M059J (cell line): ENCODE measurements at regions not wholly inside any gene's neighbourhood (a gene's known extent, or its start where the extent isn't known, plus 50 kb on each side); places are given as distances from the start of the nearest gene placed in this dataset.
"Not testable (repeated sequence)": the region's sequence is repeated elsewhere in the genome, so short reads cannot be mapped to it uniquely, and the experiment has no call there.

Source experiments
- DNase-seq: peaks from one replicate; pipeline ENCODE4 v3.0.0-alpha.2; 2012; ENCODE audit warnings: low read depth

DNA sequence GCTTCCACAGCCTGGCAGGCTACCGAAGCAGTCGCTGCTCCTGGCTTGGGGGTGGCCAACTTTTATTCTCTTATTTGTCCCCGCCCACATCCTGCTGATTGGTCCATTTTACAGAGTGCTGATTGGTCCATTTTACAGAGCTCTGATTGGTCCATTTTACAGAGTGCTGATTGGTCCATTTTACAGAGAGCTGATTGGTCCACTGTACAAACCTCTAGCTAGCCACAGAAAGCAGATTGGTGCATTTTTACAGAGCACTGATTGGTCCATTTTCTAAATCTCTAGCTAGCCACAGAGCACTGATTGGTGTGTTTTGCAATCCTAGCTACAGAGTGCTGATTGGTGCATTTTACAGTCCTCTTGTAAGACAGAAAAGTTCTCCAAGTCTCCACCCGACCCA is 187.9 kb upstream of the TOM1L1 start:
- not testable (repeated sequence) for DNase-seq

DNA sequence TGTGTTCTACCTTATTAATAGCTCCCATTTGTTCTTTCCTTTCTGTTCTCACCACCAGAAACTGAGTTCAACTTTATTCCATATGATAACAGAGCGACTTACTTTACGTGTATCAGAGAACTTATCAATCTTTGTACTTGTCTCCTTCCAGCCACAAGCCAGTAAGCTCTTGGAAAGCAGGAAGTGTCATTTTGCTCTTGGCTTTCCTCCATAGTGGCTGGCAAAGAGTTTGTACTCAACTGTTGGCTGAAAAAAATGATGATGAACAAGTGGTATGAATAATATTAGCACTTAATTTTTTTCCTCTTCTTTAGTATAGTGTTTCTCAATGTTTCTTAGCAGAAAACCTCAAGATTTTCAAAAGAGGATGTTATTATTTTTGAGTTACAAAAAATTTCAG is 182.4 kb upstream of the TOM1L1 start:
- no peak for DNase-seq

DNA sequence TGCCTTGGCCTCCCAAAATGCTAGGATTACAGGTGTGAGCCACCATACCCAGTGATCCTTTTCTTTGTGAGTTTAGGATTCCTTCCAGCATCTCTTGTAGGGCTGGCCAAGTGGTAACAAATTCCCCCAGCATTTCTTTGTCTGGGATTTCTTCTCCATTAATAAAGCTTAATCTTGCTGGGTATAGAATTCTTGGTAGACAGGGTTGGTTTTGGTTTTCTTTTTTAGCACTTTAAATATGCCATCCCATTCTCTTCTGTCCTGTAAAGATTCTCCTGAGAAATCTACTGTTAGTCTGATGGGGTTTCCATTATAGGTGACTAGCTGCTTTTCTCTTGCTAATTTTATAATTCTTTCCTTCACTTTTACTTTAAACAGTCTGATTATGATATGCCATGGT is 173.0 kb upstream of the TOM1L1 start:
- DNase-seq: no peak

DNA sequence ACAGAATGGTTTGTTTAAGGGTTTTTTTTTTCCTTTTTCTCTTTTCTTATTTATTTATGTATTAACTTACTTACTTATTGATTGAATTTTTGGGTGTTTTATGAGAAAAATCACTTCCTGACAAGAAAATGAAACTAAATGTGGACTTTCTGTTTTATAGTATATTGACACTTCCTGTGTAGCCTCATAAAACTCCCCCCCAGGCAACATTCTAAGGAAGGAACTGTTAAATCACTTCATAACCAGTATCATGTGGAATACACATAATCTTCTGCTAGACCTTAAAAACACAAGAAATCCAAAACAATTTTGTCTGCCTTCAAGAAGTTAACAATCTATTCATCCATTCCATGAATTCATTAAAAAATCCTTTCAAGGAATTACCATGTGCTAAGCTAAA is 164.1 kb upstream of the TOM1L1 start:
- DNase-seq: peak; percentile 1

DNA sequence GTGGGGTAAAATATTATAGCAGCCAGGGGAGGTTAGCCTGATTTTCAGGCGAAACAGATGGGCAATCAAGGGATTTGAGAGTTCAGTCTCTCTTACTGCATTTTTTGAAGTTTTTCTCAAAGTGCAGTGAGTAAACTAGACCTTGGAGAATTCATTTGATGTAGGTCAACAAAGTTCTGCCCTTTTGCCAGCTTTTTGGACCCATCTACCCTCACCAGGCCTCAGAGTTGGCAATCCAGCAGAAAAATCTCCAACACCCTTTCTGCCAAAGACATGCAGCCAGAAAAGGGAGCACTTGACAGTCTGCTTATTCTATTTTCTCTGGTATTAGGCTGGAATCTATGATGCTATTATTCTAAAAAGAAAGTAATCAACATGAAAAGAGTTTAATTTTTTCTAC is 162.2 kb upstream of the TOM1L1 start:
- DNase-seq: no peak

DNA sequence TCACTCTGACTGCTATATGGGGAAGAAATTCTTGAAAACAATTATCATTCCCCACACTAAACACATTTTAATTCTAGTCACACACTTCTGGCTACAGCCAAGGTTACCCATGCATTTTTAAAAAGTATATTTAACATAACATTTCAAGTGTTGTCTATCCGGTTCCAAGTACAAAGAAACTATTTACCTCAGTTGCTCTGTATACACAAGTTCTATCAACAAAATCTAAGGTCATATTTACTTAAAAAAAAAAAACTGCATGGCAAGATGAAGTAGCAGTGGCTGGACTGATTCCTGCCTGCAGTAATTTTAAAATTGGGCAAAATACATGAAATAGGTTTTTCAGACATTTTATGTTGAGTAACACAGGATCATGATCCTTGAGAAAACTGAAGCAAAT is 155.9 kb upstream of the TOM1L1 start:
- DNase-seq: no peak

DNA sequence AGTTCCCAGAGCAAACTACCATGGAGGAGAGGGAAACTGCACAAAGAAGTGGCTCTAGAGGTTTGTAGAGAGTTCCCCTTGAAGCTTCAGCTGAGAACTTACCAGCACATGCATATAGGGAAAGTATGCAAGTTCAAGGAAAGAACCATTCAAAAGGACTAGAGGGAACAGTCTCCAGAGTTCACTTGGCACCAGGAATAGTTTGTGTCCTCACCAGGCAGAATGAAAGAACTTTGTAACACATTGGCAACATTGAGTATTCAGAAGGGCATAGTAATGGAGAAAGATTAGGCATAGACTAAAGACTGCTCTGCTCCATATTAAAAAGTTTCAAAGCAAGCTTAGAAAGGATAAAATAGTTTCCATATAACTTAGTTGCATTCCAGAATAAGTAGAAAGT is 155.4 kb upstream of the TOM1L1 start:
- no peak for DNase-seq

DNA sequence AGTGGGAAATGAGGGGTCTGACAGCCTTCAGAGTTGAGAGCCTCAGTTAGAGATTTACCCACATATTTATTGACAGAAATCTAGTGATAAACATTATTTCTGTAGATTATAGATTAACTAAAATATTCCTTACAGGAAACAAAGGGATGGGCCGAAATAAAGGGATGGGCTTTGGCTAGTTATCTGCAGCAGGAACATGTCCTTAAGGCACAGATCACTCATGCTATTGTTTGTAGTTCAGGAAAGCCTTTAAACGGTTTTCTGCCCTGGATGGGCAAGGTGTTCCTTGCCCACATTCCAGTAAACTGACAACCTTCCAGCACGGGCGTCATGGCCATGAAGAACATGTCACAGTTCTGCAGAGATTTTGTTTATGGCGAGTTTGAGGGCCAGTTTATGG is 154.8 kb upstream of the TOM1L1 start:
- DNase-seq: no peak

DNA sequence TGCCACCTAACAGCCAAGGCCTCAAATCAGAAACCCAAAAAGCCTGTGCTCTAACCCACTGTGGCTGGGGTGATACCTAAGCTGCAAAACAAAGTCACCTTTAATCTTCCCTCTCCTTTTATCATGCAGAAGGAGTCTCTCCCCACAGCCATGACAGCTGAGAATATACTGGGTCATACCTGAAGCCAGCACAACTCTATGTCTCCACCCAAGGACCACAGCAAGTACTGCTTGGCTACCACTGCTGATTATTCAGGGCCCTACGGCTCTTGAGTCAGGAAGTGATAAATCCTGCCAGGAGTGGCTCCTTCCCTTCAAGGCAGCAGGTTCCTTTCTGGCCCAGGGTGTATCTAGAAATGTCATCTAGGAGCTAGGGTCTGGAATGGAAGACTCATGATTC is 151.5 kb upstream of the TOM1L1 start:
- DNase-seq: no peak

DNA sequence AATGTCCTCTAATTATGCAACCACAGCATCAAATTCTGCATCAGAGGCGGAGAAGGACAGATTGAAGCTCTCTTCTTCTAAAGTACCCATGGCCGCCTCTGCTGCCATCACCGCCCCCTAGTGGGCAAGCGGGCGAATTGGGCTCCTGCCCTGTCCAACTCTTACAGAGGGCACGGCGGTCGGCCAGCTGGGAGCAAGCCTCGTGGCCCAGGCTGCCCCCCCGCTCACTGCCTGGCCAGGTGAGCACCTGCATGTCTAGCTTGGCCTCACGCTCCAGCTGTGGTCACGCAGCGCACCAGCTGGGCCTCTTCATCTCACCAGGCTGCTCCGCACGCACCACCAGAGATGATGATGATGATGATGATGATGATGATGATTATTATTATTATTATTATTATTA is 146.1 kb upstream of the TOM1L1 start:
- DNase-seq: no peak

DNA sequence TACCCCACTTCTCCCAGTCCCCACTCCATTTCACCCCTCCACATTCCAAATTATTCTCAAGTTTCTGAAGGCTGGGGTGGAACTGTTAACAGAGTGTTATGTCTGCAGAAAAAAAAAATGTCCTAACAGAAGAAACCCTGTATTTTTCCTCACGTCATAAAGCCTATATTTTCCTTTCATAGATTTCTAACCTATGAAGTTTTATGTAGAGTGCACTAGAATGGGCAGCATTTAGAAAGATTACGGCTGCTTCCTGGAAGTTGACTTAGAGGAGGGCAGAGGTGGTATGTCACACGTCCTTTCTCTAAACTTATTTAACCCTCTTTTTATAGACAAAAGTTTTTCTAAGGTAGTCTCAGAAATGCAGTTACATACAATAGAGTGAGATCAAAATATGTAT is 139.8 kb upstream of the TOM1L1 start:
- no peak for DNase-seq

DNA sequence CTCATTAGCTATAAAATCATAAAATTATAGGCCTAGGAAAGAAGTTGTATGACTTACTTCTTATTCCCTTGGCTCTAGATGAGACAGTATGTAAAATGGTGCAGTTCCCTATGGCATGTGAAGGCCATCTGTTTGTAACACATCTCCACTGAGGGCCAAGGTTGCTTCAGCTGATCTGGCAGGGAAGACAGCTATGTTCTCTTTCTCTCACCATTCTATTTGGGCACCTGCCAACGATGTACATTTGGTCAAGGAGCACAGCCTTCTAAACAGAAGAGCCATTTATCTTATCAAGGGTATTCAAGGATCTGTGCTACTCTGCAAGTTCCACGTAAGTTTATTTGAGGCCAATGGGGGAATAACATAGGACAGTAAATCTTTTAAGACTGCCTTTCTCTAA is 129.8 kb upstream of the TOM1L1 start:
- no peak for DNase-seq

DNA sequence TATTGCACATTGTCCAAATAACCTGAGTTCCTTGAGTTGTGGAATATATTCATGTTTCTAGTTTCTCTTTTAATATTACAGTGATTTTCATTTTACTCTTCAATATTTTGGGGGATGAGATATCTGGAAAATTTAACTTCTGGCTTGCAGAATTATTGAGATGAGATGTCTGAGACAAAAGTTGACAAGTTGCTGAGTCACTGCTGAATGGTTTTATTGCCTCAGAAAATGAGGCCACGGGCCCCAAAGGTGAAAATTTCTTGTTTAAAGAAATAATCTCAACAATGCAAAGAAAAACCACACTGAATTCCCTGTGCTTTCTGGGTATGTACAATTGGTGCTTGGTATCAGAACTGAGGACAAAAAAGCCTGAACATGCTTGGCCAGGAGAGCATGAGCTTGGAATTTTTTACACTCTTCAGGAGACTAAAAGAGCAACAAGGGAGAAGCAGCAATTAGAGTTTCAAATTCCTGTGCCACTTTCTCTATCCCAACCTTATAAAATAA is 129.2 kb upstream of the TOM1L1 start:
- no peak for DNase-seq

DNA sequence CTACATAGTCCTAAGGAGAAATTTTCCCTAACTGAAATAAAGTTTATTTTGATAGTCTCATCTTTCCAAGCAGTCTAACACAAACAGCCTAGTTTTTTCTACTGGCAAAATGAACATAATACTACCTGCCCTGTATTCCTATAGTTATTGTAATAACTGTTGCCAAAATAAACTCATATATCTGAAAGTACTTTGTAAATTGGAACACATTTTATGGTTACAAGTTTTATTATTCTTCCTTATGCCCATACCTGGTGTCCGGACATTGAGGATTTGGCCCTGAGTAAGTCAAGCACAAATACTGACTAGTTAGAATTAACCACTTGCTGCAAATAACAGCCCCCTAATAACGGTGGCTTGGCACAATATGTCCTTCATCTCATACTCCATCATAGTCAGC is 120.4 kb upstream of the TOM1L1 start:
- no peak for DNase-seq

DNA sequence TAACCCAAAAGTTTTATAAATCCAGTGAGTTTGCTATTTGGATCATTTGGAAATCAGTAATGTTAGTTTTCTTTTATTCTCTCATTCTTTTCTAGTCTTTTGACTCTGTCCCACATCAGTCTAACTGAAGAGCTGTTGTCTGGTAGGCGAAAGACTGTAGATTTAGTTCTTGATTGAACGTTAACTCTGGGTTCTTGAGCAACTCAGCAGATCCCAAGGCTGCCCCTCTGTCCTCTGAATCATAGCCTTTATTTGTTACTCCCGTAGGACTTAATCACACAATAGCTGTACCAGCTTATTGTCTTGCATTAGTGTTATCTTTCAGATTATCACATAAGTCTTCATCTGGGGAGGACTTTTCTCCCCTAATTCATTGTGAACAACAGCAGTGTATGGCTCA is 119.3 kb upstream of the TOM1L1 start:
- no peak for DNase-seq

DNA sequence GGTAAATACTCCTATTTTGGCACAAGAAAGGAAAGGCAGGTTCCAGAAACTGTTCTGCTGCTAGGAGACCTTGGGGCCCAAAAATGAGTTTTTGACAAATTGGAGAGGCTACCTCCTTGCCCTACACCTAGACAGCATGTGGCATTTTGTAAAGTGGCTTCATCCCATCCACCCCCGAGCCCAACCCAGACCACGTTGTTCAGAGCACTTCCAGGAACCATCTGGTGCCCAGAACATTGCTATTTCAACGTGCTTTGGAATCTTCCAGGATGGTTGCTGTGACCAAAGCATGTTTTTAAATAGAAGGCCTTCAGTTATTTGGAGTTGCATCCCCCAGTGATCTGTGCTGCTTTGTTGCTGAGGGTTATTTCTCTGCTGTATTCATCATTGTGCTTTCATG is 116.3 kb upstream of the TOM1L1 start:
- no peak for DNase-seq

DNA sequence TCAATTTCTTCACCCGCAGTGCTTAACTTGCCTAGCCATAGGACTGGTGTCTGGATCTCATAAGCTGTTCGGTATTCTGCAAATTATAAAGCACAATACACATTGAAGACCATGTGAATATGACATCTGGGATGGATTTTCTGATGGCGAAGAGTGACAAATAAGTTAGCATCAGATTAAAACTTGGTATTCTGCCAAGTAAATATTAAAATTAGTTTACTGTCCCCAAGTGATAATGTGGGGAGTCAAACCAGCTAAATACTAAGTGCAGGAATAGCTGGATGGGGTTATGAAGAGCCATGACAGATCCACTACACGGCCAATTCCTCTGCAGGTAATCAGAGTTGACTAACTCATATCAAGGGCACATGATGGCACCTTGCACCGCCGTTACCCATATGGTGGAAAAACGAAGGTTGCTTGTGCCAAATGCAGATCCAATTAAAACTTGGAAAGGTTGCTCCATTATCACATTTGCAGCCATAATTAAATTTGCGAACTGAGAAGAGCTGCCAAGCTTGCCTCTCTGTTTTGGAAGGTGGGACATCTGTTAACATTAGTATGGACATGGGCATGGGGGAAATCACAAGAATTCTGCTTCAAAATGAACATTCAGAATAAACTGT is 114.9 kb upstream of the TOM1L1 start:
- DNase-seq: no peak

DNA sequence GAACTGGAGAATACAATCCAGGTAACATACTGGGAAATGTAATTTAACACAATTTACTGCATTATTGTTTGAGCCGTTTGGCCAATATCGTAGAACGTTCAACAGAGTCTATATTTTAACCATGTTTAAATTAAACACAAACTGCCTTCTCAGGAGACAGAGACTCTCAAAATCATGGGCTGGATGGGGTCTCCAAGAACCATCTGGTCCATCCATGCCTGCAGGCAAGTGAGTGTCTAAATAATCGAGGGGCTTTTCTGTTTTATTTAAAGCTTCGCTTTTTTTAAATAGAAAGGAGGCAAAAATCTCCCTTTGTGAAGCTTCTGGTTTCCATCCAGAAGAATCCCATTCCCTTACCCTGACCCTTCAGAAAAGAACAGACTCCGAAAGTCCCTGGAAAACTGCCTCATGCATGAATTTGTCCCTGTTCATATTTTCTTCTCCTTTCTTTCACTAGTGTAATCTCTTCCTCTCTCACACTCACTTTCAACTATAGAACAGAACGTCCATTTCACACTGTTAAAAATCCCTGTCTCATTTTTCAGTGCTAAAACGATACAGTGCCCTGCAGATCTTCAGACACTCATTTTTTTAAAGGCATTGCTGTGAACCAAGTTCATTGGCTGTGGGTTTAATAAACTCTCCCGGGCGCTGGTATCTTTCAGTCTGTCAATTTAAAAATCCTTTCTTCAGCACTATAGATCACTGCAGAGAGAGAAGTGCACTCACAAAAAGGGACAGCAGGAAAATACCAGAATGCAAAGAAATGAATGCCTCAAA is 111.4 kb upstream of the TOM1L1 start:
- DNase-seq: no peak

DNA sequence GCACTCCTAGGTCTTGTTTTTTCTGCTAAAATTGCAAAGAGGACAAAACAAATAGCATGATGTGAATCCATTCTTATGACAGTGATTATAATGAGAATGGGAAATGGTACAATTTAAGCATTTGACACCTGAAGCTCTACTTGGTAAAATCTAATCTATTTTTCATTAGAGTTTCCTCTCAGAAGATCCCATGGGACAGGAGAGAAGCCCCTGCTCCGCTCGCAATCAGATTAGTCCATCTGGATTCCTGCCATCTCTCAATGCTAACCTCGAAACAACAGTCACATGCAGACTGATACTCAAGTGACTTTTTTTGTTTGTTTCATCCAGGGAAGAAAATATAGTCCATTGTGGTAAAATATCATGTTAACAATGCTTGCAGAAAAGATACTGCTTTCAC is 107.4 kb upstream of the TOM1L1 start:
- DNase-seq: no peak

DNA sequence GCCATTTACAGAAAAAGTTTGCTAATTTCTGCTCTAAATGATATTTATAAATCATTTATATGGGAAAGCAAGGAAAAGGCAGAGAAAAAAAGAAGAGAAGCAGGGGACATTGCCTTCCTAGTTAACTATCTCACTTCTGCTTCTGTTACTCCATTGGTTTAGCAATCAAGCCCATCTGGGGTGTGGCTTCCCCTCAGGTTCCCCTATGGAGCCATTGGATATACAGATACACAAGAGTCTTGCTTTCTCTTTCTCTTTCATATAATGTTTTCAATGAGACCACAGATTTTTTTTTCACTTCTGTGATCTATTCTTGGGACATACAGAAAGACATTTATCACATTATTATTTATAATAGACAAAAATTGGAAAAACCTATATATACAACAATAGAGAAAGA is 105.6 kb upstream of the TOM1L1 start:
- no peak for DNase-seq

DNA sequence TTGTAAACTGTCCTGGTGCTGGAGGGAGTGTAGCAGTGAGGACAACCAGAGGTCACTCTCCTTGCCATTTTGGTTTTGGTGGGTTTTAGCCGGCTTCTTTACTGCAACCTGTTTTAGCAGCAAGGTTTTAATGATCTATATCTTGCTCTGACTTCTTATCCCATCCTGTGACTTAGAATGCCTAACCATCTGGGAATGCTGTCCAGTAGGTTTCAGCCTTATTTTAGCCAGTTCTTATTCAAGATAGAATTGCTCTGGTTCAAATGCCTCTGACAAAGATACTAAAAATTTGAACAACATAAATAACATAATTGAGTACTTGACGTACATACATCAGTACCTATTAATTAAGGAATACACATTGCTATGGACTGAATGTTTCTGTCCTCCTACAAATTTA is 93.3 kb upstream of the TOM1L1 start:
- DNase-seq: no peak

DNA sequence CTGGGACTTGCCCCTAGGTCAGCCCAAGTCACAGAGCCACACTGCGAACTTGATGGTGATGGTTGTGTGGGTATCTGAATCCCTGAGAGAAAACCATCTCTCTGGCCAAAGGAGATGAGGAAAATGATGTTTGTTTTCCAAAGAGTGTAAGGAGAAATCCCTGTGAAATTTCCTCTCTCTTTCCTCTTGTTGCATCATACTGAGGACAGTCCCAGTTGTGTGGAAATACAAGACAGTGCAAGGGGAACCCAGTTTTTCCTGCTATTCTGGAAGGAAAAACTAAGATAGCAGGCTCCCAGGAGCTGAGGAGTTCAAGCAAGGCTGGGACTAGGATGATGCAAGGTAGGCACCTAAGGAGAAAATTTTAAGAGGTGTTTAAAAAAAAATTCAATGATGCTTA is 86.8 kb upstream of the TOM1L1 start:
- no peak for DNase-seq

DNA sequence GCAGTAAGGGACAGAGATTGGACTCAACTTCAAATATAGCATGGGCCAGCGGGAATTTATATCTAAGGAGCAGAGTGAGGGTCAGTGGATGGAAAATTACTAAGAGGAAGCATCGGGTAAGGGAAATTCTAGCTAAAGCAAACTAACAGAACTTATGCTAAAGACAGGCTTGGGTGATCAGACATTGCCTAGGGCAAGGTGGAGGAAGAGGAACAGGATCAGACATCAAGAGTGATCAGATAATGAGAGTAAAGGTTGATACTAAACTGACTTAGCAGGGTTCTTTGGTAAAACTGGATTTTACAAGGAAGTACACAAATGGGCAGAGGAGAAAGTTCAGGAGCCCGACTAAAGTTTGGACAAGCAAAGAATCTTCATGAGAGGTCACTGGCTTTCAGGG is 86.3 kb upstream of the TOM1L1 start:
- DNase-seq: no peak

DNA sequence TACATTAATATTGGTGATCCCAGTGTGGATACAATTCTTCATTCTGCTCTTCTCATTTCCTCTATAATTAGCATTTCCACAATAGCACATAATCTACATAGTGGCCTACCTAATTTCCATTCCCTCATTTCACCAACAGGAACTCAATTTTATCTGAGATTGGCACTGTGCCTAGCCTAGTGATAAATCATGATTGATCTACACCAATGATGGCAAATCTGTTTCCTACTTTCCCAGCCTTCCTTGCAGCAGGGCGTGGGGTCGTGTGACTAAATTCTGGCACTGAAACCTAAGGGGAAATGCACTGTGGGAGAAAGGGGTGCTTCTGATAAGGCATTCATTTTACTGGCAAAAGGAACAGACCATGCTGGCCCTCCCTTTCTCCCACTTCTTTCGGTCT is 66.6 kb upstream of the TOM1L1 start:
- DNase-seq: no peak
